Activated T-helper 1 cell treated with anti-CD3 and anti-CD28 coated beads, Interleukin-12 subunit alpha, Interleukin-12 subunit beta, Interleukin-2, Interleukin-4 antibody, amounts not matched to agents 30 ng/mL and 10 ng/mL and 1 ng/mL, durations not matched to agents 14 hours and 24 hours and 36 hours (primary cell): ENCODE measurements at regions not wholly inside any gene's neighbourhood (a gene's known extent, or its start where the extent isn't known, plus 50 kb on each side); places are given as distances from the start of the nearest gene placed in this dataset.
"Not testable (repeated sequence)": the region's sequence is repeated elsewhere in the genome, so short reads cannot be mapped to it uniquely, and the experiment has no call there.

Source experiments
- DNase-seq: peaks from one replicate; pipeline ENCODE4 v3.0.0; 2021; ENCODE audit warnings: low spot score
- H3K27ac Mint-ChIP-seq: one replicate; pipeline ENCODE4 v1.8.0; 2021; ENCODE audit warnings: mild to moderate bottlenecking, mixed read lengths
- H3K27me3 Mint-ChIP-seq: one replicate; pipeline ENCODE4 v1.8.0; 2022; ENCODE audit warnings: mild to moderate bottlenecking, moderate library complexity, mixed read lengths; ENCODE audit not compliant: insufficient read depth
- H3K36me3 Mint-ChIP-seq: one replicate; pipeline ENCODE4 v1.8.0; 2021; ENCODE audit warnings: low read depth, mixed read lengths
- H3K4me1 Mint-ChIP-seq: one replicate; pipeline ENCODE4 v1.8.0; 2021; ENCODE audit warnings: low read depth, mixed read lengths
- H3K4me3 Mint-ChIP-seq: one replicate; pipeline ENCODE4 v1.8.0; 2021; ENCODE audit warnings: mild to moderate bottlenecking, moderate library complexity, mixed read lengths
- H3K9me3 Mint-ChIP-seq: one replicate; pipeline ENCODE4 v1.8.0; 2021; ENCODE audit warnings: mixed read lengths
- intact Hi-C: fragments of 100-400 bp; cut with micrococcal nuclease; formaldehyde crosslinking; loops from one replicate; pipeline ENCODE4 v1.15.1; 2024

DNA sequence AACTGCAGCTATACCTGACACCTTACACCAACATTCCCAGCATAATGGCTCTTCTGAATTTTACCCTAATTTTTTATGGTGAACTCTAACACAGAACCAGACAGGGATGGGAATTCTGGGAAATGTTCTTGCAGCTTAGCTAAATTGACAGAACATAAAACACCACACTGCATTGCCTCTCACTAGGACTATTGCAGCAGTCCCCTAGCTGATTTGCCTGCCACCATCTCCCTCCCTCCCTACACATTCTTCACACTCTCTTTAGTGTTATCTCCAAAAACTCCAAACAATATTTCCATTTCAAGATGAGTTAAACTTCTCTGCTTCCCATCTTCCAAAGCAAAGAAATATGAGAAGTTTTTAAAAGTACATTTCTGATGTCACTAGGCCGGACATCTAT is 733.9 kb upstream of the INTU start:
- no peak for DNase-seq
- intact Hi-C loops = no loop called here
- Mint-ChIP-seq H3K4me3 (no peak overlapping the region), H3K27ac (no peak overlapping the region), H3K9me3 (peaks cover 22% of the 10 kb centered on the region), H3K4me1 (no peaks in the 10 kb centered on the region), H3K36me3 (no peaks in the 10 kb centered on the region), H3K27me3 (no peaks in the 10 kb centered on the region)

DNA sequence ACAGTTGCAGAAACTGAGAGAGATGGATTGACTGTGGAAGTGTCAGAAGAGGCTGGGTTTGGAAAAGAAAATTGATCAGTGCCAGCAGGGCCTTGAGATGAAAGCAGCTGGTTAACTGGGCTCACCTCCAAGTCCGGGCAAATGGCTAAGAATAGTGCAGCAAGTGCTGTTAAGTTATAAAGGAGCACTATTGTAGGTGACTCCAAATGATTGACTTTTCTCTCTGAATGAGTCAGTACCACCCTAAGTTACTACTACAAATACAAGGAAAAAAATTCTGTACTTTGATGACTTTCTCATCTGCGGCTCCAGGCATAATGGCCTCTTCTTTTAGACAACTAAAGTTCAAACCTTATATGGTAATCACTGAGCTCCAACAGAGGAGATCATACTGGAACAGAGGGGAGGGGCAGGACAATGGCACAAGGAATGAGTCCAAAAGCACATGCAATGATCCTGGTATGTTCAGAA is 733.4 kb upstream of the INTU start:
- Mint-ChIP-seq H3K4me1 (no peaks in the 10 kb centered on the region), H3K4me3 (no peak overlapping the region), H3K27me3 (no peaks in the 10 kb centered on the region), H3K9me3 (peaks cover 16% of the 10 kb centered on the region), H3K27ac (no peak overlapping the region), H3K36me3 (no peaks in the 10 kb centered on the region)
- DNase-seq = no peak
- intact Hi-C loops = no loop called here

DNA sequence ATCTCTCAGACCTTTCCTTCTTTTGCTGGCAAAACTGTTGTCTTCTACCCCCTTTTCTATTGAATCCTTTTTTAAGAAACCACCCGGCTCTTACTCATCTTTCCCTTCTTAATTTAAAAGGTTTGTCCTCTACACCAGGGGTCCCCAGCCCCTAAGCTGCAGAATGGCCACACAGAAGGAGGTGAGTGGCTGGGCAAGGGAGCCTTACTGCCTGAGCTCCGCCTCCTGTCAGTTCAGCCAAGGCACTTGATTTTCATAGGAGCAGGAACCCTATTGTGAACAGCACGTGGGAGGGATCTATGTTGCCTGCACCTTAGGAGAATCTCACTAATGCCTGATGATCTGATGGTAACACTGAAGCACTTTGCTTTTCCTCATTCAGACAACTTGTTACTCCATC is 726.3 kb upstream of the INTU start:
- Mint-ChIP-seq H3K4me3 (no peak overlapping the region), H3K9me3 (peaks cover 6% of the 10 kb centered on the region), H3K27ac (no peak overlapping the region), H3K4me1 (no peaks in the 10 kb centered on the region), H3K36me3 (no peaks in the 10 kb centered on the region), H3K27me3 (no peaks in the 10 kb centered on the region)
- no peak for DNase-seq
- intact Hi-C loops = no loop called here

GRCh38 chr4:126907389-126907788 is 725.4 kb upstream of the INTU start:
- H3K9me3 Mint-ChIP-seq = peaks cover 6% of the 10 kb centered on the region
- DNase-seq = no peak
- intact Hi-C loops = no loop called here
- H3K27ac Mint-ChIP-seq = no peak overlapping the region
- no peaks in the 10 kb centered on the region for H3K4me1 Mint-ChIP-seq
- H3K27me3 Mint-ChIP-seq = no peaks in the 10 kb centered on the region
- no peaks in the 10 kb centered on the region for H3K36me3 Mint-ChIP-seq
- H3K4me3 Mint-ChIP-seq = no peak overlapping the region

- Mint-ChIP-seq H3K9me3 (peaks cover 12% of the 10 kb centered on the region), H3K27me3 (no peaks in the 10 kb centered on the region), H3K4me1 (no peaks in the 10 kb centered on the region), H3K4me3 (no peak overlapping the region), H3K27ac (no peak overlapping the region), H3K36me3 (no peaks in the 10 kb centered on the region)
- intact Hi-C loops = no loop called here
- no peak for DNase-seq
Observed at GRCh38 chr4:126916049-126916625, 716.6 kb upstream of the INTU start.

DNA sequence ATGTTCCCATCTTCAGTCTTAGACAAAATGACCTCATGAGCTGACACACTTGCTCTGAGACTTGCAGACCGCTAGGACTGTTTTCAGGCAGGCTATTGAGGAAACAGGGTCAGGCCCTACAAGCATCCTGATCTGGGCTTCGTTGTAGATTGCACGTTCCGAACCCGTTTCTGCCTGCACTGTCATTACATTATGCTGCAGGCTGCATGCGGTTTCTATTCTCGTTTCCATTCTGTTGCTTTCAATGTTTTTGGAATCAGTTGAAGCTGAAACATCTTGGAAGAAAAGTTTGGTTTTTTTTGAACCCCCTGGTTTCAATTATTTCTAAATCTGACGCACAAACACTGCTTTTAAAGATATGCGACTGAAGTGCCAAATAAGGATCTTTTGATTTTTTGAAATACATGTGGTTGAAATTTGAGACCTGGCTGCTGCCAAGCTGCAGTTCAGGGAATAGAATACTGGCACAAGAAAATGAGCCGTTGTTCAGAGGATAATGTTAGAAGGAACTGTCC is 716.1 kb upstream of the INTU start:
- Mint-ChIP-seq H3K27me3 (no peaks in the 10 kb centered on the region), H3K27ac (no peak overlapping the region), H3K4me1 (no peaks in the 10 kb centered on the region), H3K4me3 (no peak overlapping the region), H3K9me3 (peaks cover 12% of the 10 kb centered on the region), H3K36me3 (no peaks in the 10 kb centered on the region)
- no peak for DNase-seq
- intact Hi-C loops = no loop called here

GRCh38 chr4:126922328-126922938 is 710.3 kb upstream of the INTU start:
- H3K4me1 Mint-ChIP-seq, H3K4me3 Mint-ChIP-seq, H3K27ac Mint-ChIP-seq, H3K27me3 Mint-ChIP-seq, H3K36me3 Mint-ChIP-seq, intact Hi-C loops, DNase-seq: not testable (repeated sequence)
- peaks cover 17% of the 10 kb centered on the region for H3K9me3 Mint-ChIP-seq

GRCh38 chr4:126924237-126924636 is 708.5 kb upstream of the INTU start:
- intact Hi-C loops = no loop called here
- H3K4me1 Mint-ChIP-seq = no peaks in the 10 kb centered on the region
- H3K36me3 Mint-ChIP-seq = no peaks in the 10 kb centered on the region
- H3K4me3 Mint-ChIP-seq = no peak overlapping the region
- no peak for DNase-seq
- H3K27me3 Mint-ChIP-seq = no peaks in the 10 kb centered on the region
- peaks cover 8% of the 10 kb centered on the region for H3K9me3 Mint-ChIP-seq
- H3K27ac Mint-ChIP-seq = no peak overlapping the region

- intact Hi-C loops, DNase-seq, H3K4me1 Mint-ChIP-seq, H3K4me3 Mint-ChIP-seq, H3K27me3 Mint-ChIP-seq, H3K27ac Mint-ChIP-seq, H3K9me3 Mint-ChIP-seq, H3K36me3 Mint-ChIP-seq: not testable (repeated sequence)
Observed at GRCh38 chr4:126930059-126930458, 702.7 kb upstream of the INTU start.

DNA sequence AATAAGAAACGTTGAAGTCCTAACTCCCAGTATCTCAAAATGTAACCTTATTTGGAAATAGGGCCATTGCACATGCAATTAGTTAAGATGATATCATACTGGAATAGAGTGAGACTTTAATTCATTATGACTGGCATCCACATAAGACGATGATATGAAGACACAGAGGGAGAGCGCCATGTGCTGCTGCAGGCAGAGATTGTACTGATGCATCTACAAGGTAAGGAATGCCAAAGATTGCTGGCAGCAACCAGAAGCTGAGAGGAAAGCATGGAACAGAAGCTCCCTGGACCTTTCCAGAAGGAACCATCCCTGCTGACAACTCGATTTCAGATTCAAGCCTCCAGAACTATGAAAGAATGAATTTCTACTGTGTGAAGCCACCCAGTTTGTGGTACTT is 697.0 kb upstream of the INTU start:
- peaks cover 5% of the 10 kb centered on the region for H3K9me3 Mint-ChIP-seq

DNA sequence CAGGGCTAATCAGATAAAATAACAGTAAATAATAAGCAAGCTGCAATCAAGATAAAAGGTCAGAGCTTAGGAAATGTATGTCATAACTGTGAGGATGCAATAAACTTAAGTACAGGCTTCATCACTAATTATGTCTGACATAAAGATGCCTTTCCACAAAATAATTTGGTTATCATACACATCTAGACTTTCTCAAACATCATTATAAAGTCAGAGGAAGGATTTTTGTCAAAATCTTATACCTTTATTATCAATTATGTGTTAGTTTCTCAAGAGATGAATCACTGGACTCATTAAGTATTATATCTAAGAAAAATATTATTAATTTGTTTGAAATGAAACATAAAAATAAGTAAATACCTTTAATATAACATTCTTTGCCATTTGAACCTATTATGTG is 695.4 kb upstream of the INTU start:
- Mint-ChIP-seq H3K27ac (no peak overlapping the region), H3K27me3 (no peaks in the 10 kb centered on the region)

More for the DNA sequence above, 697.0 kb upstream of the INTU start:
- Mint-ChIP-seq H3K36me3 (no peaks in the 10 kb centered on the region), H3K27me3 (no peaks in the 10 kb centered on the region), H3K27ac (no peak overlapping the region), H3K4me1 (no peaks in the 10 kb centered on the region), H3K4me3 (no peak overlapping the region)
- intact Hi-C loops = no loop called here
- no peak for DNase-seq

DNA sequence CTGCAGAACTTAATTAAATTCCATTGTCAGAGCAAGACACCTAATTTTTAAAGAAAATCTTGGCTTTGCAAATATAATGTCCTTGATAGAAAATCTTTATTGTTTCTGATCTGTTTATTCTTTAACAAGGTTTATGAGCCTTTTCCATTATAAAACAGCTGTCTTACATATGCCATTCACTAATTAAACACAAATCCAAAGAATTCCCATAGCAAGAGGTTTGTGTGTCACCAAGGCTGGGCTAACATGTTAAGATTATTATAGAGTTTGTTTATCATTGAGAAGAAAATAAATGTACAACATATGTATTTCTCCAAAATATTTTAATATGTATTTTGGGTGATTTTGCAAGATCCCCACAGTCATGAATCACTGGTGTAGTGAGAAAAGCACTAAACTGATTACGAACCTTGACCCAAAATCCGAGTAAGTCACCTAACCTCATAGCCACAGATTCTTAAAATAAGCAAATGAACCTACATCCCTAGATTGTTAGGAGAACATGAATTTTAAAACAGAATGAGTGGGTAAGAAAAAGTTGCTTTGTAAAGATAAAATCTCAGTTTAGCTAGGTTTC is 694.8 kb upstream of the INTU start:
- no peak for DNase-seq
- Mint-ChIP-seq H3K9me3 (peaks cover 5% of the 10 kb centered on the region), H3K4me3 (no peak overlapping the region), H3K36me3 (no peaks in the 10 kb centered on the region), H3K27me3 (no peaks in the 10 kb centered on the region), H3K4me1 (no peaks in the 10 kb centered on the region), H3K27ac (no peak overlapping the region)
- intact Hi-C loops = no loop called here

More for the DNA sequence above, 695.4 kb upstream of the INTU start:
- H3K36me3 Mint-ChIP-seq = no peaks in the 10 kb centered on the region
- H3K4me3 Mint-ChIP-seq = no peak overlapping the region
- peaks cover 5% of the 10 kb centered on the region for H3K9me3 Mint-ChIP-seq
- no peak for DNase-seq
- no peaks in the 10 kb centered on the region for H3K4me1 Mint-ChIP-seq
- intact Hi-C loops = no loop called here

DNA sequence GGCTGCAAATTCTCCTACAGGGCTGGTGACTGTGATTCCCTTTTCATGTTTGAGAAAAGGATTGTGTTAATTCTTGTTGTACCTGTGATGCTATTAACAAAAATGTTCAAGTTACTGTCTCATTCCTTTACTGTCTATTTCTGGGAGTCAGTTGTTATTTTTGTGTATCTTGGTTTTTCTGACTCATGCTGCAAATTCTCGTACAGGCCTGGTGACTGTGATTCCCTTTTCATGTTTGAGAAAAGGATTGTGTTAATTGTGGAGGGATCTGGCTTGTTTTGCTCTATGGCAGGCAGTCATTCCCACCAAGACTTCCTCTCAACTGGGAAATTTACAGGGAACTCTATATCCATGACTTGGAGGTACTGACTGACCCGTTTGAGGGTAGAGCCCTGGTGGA is 693.4 kb upstream of the INTU start:
- H3K36me3 Mint-ChIP-seq = no peaks in the 10 kb centered on the region
- H3K9me3 Mint-ChIP-seq = peaks cover 5% of the 10 kb centered on the region
- no peak for DNase-seq
- H3K4me3 Mint-ChIP-seq = no peak overlapping the region
- intact Hi-C loops = no loop called here
- no peaks in the 10 kb centered on the region for H3K27me3 Mint-ChIP-seq
- no peaks in the 10 kb centered on the region for H3K4me1 Mint-ChIP-seq
- no peak overlapping the region for H3K27ac Mint-ChIP-seq
